ENCODE measurements at regions not wholly inside any gene's neighbourhood (a gene's known extent, or its start where the extent isn't known, plus 50 kb on each side); places are given as distances from the start of the nearest gene placed in this dataset.
"Not testable (repeated sequence)": the region's sequence is repeated elsewhere in the genome, so short reads cannot be mapped to it uniquely, and the experiment has no call there.

DNA sequence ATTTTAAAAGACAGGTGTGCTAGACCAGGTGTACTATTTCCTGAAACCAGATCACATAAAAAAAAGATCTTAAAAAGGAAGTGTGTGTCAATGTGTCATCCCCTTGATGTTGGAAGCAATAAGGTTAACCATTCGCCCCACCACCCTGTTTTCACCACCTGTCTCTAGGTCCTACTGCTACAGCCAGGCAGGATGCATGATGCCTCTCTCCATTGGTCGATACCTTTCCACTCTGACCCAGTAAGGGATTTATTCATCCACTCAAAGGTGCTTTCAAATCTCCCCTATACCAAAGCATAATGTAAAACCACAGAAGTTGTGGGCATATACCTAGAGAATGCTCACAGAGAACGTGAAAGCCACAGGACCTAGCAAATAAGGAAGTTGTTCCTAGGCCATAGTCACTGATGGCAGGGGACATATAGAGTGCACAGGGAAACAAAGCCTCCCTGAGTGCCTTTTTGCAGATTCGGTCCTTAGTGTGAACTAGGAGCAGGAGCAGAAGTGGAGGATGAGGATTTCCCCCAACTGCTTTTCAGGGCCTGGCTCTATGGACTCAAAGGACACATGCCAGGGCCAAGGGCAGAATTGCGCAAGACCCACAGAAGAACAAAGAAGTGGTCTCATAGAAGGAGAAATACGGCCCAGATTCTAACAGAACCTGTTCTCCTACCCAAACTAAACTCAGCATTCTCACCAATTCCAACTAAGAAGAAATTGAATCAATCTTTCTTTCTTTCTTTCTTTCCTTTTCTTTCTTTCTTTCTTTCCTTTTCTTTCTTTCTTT lies 631.5 kb upstream of the NRP1 start:
- CTCF ChIA-PET = no interaction called here
- POLR2A ChIA-PET = no interaction called here

DNA sequence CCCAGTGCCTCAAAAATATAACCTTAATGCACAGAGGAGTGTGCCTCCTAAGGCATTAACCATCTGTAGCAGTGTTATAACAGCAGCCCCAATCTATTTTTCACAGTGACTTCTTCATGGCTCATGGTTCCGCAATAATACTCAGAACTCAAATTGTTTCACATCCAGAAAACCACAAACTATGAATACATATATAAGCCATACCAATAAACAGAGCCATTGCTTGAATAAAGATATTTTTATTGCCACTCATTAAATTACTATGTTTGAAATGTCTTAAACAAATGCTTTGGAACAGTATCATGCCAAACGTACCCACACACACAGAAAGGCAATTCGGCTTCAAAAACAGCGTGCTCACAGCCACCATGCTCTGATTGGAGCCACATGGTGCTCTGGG lies 629.3 kb upstream of the NRP1 start:
- CTCF ChIA-PET = no interaction called here
- POLR2A ChIA-PET = no interaction called here

DNA sequence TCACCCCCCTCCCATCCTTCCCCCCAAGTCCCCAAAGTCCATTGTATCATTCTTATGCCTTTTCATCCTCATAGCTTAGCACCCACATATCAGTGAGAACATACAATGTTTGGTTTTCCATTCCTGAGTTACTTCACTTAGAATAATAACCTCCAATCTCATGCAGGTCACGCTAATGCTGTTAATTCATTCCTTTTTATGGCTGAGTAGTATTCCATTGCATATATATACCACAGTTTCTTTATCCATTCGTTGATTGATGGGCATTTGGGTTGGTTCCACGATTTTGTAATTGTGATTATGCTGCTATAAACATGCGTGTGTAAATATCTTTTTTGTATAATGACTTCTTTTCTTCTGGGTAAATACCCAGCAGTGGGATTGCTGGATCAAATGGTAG lies 621.9 kb upstream of the NRP1 start:
- POLR2A ChIA-PET, CTCF ChIA-PET: not testable (repeated sequence)

DNA sequence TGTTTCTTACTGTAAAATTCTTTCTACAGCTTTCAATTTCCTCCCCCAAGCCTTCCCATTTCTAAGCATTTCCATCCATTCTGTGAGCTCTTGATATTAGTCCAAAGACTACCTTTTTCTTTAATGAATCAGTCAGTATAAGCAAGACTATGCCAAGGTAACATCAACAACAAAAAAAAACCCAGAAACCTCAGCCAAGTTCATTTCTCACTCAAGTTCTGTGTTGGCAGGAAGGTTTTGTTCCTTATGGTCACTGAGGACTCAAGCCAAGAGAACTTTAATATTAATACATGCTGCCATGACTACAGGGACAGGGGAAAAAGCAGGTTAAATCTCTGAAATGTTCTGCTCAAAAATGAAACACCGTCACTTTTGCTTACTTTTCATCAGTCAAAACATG lies 621.2 kb upstream of the NRP1 start:
- POLR2A ChIA-PET = no interaction called here
- CTCF ChIA-PET = no interaction called here

DNA sequence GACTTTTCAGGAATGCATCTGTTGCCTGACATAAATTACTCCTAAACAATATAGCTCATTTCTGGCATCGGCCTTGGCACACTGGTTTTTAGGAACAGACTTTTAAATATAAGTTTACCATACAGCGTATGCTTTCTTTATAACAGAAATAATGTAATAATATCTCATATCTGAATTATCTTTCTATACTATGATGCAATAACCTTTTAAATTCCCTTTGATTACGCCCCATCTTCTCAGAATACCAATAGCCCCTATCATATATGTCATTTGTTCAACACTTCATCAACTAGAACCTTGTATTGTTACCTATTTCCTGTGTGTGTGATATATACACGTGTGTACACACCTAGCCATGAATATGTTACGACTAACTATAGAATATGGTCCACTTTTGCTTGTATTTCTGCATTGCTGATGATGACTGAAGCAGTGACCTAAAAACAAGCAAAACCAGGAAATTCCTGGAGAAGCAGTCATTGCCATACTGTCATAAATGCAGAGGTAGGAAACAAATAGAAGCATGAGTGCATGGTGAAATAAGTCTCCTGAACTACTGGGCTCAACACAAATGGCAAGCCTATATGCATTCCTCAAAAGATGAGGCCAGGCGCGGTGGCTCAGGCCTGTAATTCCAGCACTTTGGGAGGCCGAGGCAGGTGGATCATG lies 618.4 kb upstream of the NRP1 start:
- ChIA-PET POLR2A (no interaction called here), CTCF (interaction anchor here (0.6 kb wide), 1 partner anchor 715 kb away, joined by 3 read pairs; no protein-coding TSS in a partner anchor)

DNA sequence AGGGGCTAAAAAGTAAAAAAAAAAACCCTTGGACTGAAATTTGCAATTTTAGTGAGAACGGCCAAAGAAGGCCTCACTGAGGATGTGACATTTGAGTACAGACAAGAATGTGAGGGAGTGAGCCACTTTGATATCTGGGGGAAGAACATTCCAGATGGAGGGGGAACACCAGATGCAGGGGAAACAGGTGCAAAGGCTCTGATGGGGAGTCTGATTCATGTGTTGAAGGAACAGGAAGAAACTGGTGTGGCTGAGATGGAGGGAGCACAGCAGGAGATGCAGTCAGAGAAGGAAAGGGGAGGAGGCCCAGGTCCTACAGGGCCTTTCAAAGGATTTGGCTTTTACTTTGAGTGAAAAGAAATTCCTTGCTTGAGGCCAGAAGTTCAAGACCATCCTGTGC lies 615.7 kb upstream of the NRP1 start:
- POLR2A ChIA-PET = no interaction called here
- CTCF ChIA-PET = no interaction called here

DNA sequence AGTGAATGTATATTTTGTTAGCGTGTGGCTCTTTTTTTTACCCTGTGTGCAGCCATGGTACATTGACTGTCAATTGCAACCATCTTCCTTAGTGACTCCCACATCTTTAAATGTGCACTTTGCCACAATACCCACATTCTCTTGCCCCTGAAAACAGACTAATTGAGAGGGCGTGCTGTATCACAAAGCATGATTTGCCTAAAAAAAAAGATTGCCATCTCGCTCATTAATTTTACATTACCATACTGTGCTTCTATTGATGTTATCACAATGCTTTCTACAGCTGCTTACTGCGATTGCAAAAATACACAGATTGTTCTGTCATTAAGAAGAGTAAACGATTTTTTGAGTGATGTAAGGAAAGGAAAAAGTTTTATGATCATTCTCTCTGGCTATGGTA lies 613.1 kb upstream of the NRP1 start:
- CTCF ChIA-PET = no interaction called here
- POLR2A ChIA-PET = no interaction called here

DNA sequence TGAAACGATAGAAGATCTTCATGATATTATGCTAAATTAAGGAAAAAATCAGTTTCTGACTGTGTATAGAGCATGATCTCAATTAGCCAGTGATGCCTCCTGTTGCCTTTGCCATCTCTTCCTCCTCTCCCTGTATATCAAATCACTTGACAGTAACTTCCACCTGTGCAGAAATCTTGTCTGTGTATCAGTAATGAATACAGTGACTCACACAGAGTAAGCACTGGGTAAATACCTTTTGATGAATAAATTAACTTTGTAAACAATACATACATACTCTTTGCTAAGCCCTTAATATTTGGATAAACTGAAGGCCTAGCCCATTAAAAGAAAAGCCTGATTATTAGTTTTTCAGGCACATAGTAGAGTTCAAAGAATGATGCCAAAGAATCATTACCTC lies 610.6 kb upstream of the NRP1 start:
- ChIA-PET CTCF (no interaction called here), POLR2A (no interaction called here)

DNA sequence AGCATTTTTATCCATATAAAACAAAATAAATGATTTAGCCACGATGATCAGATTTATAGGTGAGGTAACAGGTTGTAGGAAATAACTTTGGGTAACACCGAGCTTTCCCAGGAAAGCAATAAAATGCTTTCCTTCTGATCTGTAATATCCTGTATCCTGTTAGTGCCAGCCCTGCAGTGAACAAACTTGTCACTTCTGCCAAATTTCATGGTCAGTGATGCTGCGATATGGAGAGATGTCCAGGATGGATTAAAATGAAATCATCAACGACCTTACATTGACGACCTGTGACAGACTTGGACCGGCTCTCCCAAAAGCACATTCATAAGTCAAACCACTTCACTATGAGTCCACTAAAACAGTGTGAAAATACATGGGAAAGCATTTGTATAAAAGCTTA lies 608.0 kb upstream of the NRP1 start:
- CTCF ChIA-PET = no interaction called here
- POLR2A ChIA-PET = interaction anchor here (0.6 kb wide), 1 partner anchor 184 kb away, joined by 3 read pairs; no protein-coding TSS in a partner anchor

DNA sequence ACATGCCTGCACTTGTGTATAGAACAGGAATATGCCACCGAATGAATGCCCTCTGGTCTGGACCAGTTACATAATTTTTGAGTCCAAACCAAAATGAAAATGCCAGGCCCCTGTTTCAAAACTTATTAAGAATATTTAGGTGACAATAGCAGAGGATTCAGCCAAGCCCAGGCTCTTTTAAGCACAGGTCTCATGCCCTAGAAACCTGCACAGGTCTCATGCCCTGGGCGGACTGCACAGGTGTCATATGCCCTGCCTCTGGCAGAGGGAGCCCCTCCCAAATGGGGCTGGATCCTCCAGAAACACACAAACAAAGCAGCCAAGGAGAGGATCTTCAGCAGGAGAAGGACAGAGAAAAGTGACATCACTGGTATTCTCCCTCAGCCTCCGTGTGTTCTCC lies 605.4 kb upstream of the NRP1 start:
- ChIA-PET CTCF (no interaction called here), POLR2A (no interaction called here)

DNA sequence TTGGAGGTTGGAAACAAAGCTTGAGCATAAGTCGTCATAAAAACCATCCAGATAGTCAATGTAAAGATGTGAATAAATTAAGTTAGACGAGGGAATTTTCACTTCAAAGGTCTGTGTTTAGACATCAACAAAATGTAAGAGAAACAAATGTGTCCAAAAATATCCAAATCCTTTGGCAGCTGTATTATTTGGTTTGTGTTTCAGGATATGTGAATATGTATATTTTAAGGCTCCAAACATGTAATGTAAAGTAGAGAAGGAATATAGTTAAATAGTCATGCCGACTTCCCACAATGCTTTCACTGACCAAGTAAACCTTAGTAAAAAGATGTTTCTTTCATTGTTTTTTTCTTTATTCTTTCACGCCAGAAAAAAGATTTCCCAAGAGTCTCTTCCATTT lies 604.9 kb upstream of the NRP1 start:
- ChIA-PET POLR2A (no interaction called here), CTCF (no interaction called here)

DNA sequence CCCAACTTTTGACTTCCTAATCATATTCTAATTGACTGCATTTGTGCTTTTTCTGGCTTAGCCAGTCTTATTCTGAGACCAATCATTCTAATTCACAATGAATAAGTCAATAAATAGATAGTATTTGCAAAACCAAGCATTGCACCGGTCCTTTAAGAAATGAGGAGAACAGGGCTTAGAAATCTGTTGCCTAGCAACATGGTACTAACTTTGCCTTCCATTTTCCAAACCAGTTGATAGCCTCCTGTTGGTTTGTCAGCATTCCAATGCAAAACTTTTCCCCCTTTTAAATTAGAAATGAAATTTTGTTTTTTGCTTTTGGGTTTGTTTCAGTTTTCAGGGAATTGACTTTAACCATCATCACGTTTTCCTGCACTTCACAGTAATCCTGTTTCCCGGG lies 603.5 kb upstream of the NRP1 start:
- CTCF ChIA-PET = no interaction called here

DNA sequence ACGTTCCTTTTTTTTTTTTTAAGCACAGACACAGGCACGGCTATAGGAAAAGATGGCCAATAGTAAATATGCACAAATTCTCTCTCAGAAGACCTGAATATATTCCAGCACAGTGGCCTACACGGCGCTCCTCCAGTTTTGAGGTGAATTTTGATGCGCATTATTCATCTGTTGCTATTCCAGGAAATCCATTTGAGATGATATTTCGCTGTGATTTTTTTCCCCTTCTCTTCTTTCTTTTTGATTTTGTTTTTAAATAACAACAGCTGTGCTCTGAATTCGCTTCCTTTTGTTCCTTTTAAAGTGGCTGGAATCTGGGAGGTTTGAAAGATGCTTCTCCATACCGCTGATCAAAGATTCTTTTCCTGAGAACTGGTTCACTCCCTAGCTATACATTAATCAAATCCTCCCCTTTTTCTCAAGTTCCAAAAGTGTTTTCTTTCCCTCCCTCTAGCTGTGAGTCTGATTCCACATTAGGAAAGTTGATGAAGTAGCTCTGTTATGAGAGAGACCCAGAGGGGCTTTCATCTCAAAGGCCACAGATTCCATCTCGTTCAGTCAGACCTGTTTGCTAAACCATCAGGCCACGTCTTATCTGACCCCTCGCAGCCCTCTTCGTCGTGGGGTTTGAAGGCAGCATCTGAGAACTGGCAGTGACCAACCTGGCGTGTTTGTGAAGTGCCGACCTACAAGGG lies 602.7 kb upstream of the NRP1 start:
- ChIA-PET CTCF (no interaction called here), POLR2A (no interaction called here)

More for the DNA sequence above, 603.5 kb upstream of the NRP1 start:
- POLR2A ChIA-PET = no interaction called here

DNA sequence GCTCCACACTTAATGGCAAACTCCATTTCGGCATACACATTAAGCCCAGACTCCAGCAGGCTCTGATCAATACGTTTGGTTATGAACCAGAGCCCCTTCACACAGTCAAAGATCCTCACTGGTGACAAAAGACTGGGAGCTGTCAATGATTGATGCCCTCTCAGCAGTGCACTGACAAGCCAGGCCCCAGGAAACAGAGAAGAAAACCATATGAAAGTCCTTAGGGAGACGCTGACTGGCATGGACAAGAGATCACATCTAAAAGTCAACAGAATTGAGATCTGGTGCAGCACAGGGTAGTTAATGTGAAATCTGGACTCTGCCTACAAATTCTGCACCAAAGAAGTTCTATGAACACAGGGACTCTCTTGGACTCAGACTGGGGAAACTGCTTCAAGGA lies 600.9 kb upstream of the NRP1 start:
- ChIA-PET POLR2A (no interaction called here), CTCF (no interaction called here)

DNA sequence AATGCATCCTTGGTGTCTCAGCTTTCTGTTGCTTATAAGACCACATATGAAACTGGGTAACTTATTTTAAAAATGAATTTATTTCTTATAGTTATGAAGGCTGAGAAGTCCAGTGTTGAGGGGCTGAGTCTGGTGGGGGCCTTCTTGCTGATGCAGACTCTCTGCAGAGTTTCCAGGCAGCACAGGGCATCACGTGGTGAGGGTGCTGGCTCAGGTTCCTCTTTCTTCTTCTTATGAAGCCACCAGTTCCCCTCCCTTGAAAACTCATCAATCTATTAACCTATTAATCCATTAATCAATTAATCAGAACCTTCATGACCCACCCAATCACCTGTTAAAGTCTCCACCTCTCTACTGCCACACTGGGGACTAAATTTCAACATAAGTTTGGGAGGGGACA lies 595.6 kb upstream of the NRP1 start:
- POLR2A ChIA-PET = no interaction called here
- CTCF ChIA-PET = no interaction called here

DNA sequence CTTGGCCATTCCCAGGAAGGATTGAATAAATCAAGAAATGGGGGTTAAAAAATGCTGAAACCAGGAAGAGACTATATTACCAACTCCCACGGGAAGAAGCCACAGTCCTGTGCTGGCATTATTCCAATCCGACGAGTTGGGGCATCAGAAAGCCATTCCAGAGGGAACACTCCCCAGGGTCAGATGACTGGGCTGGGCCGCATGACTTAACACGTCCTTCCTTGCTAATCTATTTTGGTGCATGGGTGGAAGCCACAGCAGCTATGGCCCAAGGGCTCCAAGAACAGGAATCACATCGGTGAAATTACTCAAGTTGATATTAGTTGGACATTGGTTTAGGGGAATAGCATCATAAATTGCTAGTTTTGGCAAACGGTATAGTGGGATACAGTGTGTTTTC lies 592.9 kb upstream of the NRP1 start:
- ChIA-PET CTCF (no interaction called here), POLR2A (no interaction called here)

DNA sequence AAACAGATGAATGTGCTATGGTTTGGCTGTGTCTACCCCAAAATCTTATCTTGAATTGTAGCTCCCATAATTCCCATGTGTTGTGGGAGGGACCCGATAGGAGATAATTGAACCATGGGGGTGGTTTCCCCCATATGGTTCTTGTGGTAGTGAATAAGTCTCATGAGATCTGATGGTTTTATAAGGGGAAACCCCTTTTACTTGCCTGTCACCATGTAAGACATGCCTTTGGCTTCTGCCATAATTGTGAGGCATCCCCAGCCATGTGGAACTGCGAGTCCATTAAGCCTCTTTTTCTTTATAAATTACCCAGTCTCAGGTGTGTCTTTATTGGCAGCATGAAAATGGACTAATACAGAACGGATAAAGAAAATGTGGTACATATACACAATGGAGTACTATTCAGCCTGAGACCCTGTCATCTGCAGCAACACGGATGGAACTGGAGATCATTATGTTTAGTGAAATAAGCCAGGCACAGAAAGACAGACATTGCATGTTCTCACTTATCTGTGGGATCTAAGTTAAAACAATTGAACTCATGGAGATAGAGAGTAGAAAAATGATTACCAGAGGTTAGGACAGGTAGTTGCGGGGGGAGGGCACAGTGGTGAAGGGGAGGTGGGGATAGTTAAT lies 587.6 kb upstream of the NRP1 start:
- POLR2A ChIA-PET = no interaction called here
- CTCF ChIA-PET = no interaction called here

DNA sequence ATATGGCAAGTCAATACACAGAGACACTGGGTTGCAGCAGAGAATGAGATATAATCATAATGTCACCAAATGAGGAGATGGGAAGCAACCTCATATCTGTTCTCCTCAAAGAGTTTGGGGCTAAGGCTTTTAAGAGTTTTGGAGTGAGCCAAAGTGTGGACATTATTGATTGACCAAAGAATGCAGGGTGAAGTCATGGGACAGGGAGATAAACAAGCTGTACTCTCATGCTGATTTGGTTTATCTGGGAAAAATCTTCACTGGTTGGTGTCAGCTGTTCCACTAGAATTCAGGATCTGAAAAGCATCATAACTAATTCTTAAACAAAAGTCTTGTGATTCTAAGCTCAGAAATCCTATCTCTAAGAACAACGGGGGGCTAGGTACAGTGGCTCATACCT lies 585.9 kb upstream of the NRP1 start:
- POLR2A ChIA-PET = no interaction called here
- CTCF ChIA-PET = no interaction called here

DNA sequence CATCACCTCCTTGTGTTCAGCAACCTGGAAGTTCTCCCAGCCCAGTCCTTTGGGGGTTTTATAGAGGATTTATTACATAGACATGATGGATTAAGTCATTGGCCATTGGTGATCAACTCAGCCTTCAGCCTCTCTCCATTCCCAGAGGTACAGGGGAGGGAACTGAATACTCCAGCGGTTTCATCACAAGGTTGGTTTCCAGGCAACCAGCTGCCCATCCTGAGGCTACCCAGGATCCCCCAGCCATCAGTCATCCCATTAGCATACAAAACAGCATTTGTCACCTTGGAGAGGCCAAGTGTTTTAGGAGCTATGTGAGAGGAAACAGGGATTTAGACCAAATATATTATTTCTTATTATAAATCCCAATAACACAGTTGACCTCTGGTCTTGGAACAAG lies 584.8 kb upstream of the NRP1 start:
- ChIA-PET CTCF (no interaction called here), POLR2A (no interaction called here)

DNA sequence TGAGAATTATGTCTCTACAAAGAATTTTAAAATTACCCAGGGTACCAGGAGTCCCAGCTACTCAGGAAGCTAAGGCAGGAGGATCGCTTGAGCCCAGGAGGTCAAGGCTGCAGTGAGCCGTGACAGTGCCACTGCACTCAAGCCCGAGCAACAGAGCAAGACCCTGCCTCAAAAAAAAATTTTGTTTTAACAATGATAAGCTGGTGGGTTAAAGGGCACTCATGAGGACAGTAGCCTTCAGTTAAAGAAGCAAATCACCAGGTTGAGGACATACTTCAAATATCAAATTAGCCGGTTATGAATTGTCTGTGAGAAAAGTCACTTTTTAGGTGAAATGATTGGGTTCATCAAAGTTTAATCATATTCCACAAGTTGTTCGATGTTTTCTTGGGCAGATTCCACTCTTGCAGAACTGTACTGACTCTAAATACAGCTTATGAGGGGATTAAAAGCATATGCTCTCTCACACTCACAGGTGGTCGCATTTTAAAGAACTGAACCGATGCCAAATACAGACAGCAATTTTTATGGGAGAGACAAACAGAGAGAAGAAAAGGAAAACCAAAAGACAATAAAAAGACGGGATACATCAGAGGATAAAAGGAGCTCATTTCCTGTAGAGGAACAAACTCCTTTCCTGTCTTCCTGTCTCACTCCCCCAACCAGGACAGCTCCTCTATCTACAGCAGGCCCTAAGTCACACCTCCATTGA lies 582.8 kb upstream of the NRP1 start:
- ChIA-PET POLR2A (no interaction called here), CTCF (no interaction called here)

DNA sequence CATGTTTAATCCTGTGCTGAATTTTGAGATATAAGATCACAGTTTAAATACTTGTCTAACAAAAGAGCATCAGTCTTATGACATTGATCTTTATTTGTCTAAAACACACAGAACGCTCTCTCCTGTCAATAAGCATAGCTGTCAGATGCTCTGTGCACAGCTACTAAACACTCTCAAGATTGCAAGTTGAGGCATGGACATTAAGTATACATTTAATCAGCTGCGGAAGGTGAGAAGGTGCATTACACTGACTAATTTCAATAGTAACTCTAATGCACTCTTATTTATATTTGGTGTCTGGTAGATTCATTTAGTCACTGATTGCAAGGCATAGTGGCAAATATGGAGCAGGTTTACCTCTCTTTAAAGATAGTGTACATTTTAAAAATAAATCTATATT lies 580.3 kb upstream of the NRP1 start:
- ChIA-PET CTCF (no interaction called here), POLR2A (no interaction called here)

All from activated CD8-positive, alpha-beta memory T cell treated with anti-CD3 and anti-CD28 coated beads for 36 hours (primary cell).